ENCODE measurements at regions not wholly inside any gene's neighbourhood (a gene's known extent, or its start where the extent isn't known, plus 50 kb on each side); places are given as distances from the start of the nearest gene placed in this dataset.

DNA sequence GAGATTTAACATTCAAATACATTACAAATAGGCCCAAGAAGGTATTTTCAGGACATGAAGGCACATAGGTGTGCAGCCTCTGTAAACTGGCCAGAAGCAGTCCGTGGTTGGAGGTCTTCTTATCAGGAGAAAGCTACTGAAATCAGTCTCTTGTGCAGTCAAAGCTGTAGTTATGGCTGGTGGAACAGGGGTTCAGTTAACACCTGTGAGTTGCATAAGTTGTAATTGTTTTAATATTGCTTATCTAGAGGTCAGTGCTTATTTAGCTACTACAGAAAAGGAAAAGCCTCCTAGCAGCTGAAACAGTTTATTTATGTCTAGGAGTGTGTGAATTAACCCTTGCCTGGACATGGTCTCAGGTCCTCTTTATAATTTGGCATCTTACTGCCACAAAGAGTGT lies 377.6 kb upstream of the MDGA2 start:
- Histone ChIP-seq H3K36me3 (replicated peaks in 1 of 2; ENCODE audit: control extremely low read depth in 1 of 2, control insufficient read depth in 1 of 2, extremely low read depth in 1 of 2, insufficient read depth in 2 of 2, low read length in 1 of 2) (no peaks in the 10 kb centered on the region), H3K4me1 (ENCODE audit: control insufficient read depth in 2 of 2, insufficient read depth in 2 of 2, low read length in 2 of 2) (no peaks in the 10 kb centered on the region), H3K79me2 (ENCODE audit: control insufficient read depth, insufficient read depth, low read length) (no peaks in the 10 kb centered on the region), H4K20me1 (ENCODE audit: control insufficient read depth, insufficient read depth, low read length, poor library complexity, severe bottlenecking) (no peaks in the 10 kb centered on the region), H2AFZ (ENCODE audit: insufficient read depth, low read depth, low read length, poor library complexity, severe bottlenecking) (no peak overlapping the region), H3K4me3 (ENCODE audit: control extremely low read depth in 1 of 5, extremely low read depth in 1 of 5, insufficient read depth in 1 of 5, low read depth in 2 of 5, low read length in 4 of 5) (no peak overlapping the region), H3K9me3 (ENCODE audit: control extremely low read depth in 1 of 3, control insufficient read depth in 2 of 3, insufficient read depth in 1 of 3, low read length in 2 of 3) (no peaks in the 10 kb centered on the region), H3K9ac (ENCODE audit: low read length) (no peak overlapping the region), H3K27ac (ENCODE audit: low read length in 2 of 2) (no peak overlapping the region), H3K27me3 (replicated peaks in 1 of 4; ENCODE audit: control extremely low read depth in 1 of 4, control insufficient read depth in 3 of 4, insufficient read depth in 4 of 4, low read length in 3 of 4) (no peaks in the 10 kb centered on the region), H3K4me2 (replicated peaks; ENCODE audit: low read depth, low read length, poor library complexity, severe bottlenecking) (no peak overlapping the region)
- 50% methylated on average over 1 of the region's 1 CpG for WGBS (ENCODE audit: insufficient coverage)
- ATAC-seq (ENCODE audit: low read depth) (no peak), DNase-seq (no peak)
- intact Hi-C loops (cut with micrococcal nuclease), result no loop called here
- TF ChIP-seq, protein P1, sequence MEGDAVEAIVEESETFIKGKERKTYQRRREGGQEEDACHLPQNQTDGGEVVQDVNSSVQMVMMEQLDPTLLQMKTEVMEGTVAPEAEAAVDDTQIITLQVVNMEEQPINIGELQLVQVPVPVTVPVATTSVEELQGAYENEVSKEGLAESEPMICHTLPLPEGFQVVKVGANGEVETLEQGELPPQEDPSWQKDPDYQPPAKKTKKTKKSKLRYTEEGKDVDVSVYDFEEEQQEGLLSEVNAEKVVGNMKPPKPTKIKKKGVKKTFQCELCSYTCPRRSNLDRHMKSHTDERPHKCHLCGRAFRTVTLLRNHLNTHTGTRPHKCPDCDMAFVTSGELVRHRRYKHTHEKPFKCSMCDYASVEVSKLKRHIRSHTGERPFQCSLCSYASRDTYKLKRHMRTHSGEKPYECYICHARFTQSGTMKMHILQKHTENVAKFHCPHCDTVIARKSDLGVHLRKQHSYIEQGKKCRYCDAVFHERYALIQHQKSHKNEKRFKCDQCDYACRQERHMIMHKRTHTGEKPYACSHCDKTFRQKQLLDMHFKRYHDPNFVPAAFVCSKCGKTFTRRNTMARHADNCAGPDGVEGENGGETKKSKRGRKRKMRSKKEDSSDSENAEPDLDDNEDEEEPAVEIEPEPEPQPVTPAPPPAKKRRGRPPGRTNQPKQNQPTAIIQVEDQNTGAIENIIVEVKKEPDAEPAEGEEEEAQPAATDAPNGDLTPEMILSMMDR (IDR thresholded peaks at IDR 0.05), result no peak
- TF ChIP-seq EZH2 (IDR thresholded peaks at IDR 0.05; ENCODE audit: borderline replicate concordance, insufficient read depth, low read depth, low read length, poor library complexity, severe bottlenecking), result no peak
- CTCF ChIA-PET, result no interaction called here
- H3K9me3 Mint-ChIP-seq (ENCODE audit: insufficient read depth), result no peaks in the 10 kb centered on the region
- no peaks in the 10 kb centered on the region for H3K27me3 Mint-ChIP-seq
- H3K4me1 Mint-ChIP-seq, result no peaks in the 10 kb centered on the region
- POLR2A ChIA-PET, result no interaction called here
- H3K4me3 Mint-ChIP-seq, result no peak overlapping the region
- no peak overlapping the region for H3K27ac Mint-ChIP-seq

DNA sequence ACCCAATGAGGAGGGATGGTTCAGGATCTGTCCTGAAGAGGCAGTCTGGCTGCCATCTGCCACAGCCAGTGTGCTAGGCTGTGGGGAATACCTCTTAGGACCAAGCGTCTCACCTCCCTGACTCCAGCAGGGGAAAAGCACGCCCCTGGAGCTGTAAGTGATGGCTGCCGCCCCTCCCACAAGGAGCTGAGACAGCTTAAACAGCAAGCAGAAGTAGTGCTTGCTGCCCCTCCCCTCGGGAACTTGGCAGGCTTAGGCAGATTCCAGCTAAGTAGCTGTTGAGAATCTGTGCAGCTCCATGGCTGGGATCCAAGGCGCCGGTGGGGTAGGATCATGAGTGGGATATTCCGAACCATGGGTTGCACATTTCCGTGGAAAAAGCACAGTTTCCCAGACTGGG lies 360.4 kb upstream of the MDGA2 start:
- H3K36me3 ChIP-seq (replicated peaks in 1 of 2; ENCODE audit: control extremely low read depth in 1 of 2, control insufficient read depth in 1 of 2, extremely low read depth in 1 of 2, insufficient read depth in 2 of 2, low read length in 1 of 2), result no peaks in the 10 kb centered on the region
- ATAC-seq (ENCODE audit: low read depth), result no peak
- no peak overlapping the region for H3K27ac ChIP-seq (ENCODE audit: low read length in 2 of 2)
- 84% methylated on average over 8 of the region's 8 CpGs for WGBS (ENCODE audit: insufficient coverage)
- TF ChIP-seq, protein P1 (IDR thresholded peaks at IDR 0.05), result no peak
- no peak for TF ChIP-seq EZH2 (IDR thresholded peaks at IDR 0.05; ENCODE audit: borderline replicate concordance, insufficient read depth, low read depth, low read length, poor library complexity, severe bottlenecking)
- H3K9ac ChIP-seq (ENCODE audit: low read length), result no peak overlapping the region
- POLR2A ChIA-PET, result no interaction called here
- no peaks in the 10 kb centered on the region for H3K4me1 ChIP-seq (ENCODE audit: control insufficient read depth in 2 of 2, insufficient read depth in 2 of 2, low read length in 2 of 2)
- CTCF ChIA-PET, result no interaction called here
- DNase-seq, result peak; percentile 2
- H3K9me3 ChIP-seq (ENCODE audit: control extremely low read depth in 1 of 3, control insufficient read depth in 2 of 3, insufficient read depth in 1 of 3, low read length in 2 of 3), result peaks cover 0 to 17% (median 0%) of the 10 kb centered on the region in 3 donors
- Mint-ChIP-seq H3K9me3 (ENCODE audit: insufficient read depth) (peaks cover 4% of the 10 kb centered on the region), H3K27ac (no peak overlapping the region), H3K27me3 (no peaks in the 10 kb centered on the region), H3K4me1 (no peaks in the 10 kb centered on the region), H3K4me3 (no peak overlapping the region)
- intact Hi-C loops (cut with micrococcal nuclease), result no loop called here
- no peak overlapping the region for H2AFZ ChIP-seq (ENCODE audit: insufficient read depth, low read depth, low read length, poor library complexity, severe bottlenecking)
- no peaks in the 10 kb centered on the region for H3K27me3 ChIP-seq (replicated peaks in 1 of 4; ENCODE audit: control extremely low read depth in 1 of 4, control insufficient read depth in 3 of 4, insufficient read depth in 4 of 4, low read length in 3 of 4)
- no peaks in the 10 kb centered on the region for H3K79me2 ChIP-seq (ENCODE audit: control insufficient read depth, insufficient read depth, low read length)
- no peak overlapping the region for H3K4me2 ChIP-seq (replicated peaks; ENCODE audit: low read depth, low read length, poor library complexity, severe bottlenecking)
- no peak overlapping the region for H3K4me3 ChIP-seq (ENCODE audit: control extremely low read depth in 1 of 5, extremely low read depth in 1 of 5, insufficient read depth in 1 of 5, low read depth in 2 of 5, low read length in 4 of 5)
- no peaks in the 10 kb centered on the region for H4K20me1 ChIP-seq (ENCODE audit: control insufficient read depth, insufficient read depth, low read length, poor library complexity, severe bottlenecking)
